ENCODE measurements at regions not wholly inside any gene's neighbourhood (a gene's known extent, or its start where the extent isn't known, plus 50 kb on each side); places are given as distances from the start of the nearest gene placed in this dataset.

DNA sequence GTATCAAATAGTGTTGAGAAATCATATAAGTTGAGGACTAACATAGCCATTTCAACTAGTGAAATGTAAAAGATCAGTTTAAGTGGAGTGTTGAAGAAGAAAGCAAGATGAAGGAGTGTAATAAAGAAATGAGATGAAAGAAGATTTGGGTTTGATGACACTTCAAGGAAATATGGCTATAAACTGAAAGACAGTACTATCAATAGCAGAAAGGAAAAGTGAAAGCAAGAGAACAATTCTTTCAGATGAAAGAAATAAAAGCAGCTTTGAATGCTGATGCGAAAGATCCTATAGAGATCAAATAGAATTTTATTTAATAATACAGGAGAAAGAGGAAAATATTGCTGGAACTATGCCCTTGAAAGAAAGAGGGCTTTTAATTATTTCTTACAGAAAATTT lies 92.8 kb upstream of the PRSS16 start:
- TF ChIP-seq CTCF (IDR thresholded peaks at IDR 0.05; ENCODE audit: insufficient read depth, low read length) (no peak), POLR2AphosphoS5 (IDR thresholded peaks at IDR 0.05; ENCODE audit: low read depth) (no peak)

All from HL-60 (cell line).